ENCODE measurements at regions not wholly inside any gene's neighbourhood (a gene's known extent, or its start where the extent isn't known, plus 50 kb on each side); places are given as distances from the start of the nearest gene placed in this dataset.

GRCh38 chr3:111412656-111413055 is 129.3 kb upstream of the CD96 start:
- DNase-seq (ENCODE audit: extremely low spot score) = no peak
- TF ChIP-seq, protein P1, sequence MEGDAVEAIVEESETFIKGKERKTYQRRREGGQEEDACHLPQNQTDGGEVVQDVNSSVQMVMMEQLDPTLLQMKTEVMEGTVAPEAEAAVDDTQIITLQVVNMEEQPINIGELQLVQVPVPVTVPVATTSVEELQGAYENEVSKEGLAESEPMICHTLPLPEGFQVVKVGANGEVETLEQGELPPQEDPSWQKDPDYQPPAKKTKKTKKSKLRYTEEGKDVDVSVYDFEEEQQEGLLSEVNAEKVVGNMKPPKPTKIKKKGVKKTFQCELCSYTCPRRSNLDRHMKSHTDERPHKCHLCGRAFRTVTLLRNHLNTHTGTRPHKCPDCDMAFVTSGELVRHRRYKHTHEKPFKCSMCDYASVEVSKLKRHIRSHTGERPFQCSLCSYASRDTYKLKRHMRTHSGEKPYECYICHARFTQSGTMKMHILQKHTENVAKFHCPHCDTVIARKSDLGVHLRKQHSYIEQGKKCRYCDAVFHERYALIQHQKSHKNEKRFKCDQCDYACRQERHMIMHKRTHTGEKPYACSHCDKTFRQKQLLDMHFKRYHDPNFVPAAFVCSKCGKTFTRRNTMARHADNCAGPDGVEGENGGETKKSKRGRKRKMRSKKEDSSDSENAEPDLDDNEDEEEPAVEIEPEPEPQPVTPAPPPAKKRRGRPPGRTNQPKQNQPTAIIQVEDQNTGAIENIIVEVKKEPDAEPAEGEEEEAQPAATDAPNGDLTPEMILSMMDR (IDR thresholded peaks at IDR 0.05; ENCODE audit: control extremely low read depth, extremely low read depth, low read depth, missing control alignments) = no peak
- CTCF ChIA-PET = no interaction called here
- POLR2A ChIA-PET = no interaction called here

GRCh38 chr3:111414531-111414930 is 127.5 kb upstream of the CD96 start:
- no peak for DNase-seq (ENCODE audit: extremely low spot score)
- TF ChIP-seq, protein P1 (IDR thresholded peaks at IDR 0.05; ENCODE audit: control extremely low read depth, extremely low read depth, low read depth, missing control alignments) = no peak
- ChIA-PET CTCF (no interaction called here), POLR2A (no interaction called here)

GRCh38 chr3:111415018-111415417 is 127.0 kb upstream of the CD96 start:
- POLR2A ChIA-PET = no interaction called here
- CTCF ChIA-PET = no interaction called here
- TF ChIP-seq, protein P1 (IDR thresholded peaks at IDR 0.05; ENCODE audit: control extremely low read depth, extremely low read depth, low read depth, missing control alignments) = no peak
- no peak for DNase-seq (ENCODE audit: extremely low spot score)

- ChIA-PET POLR2A (no interaction called here), CTCF (interaction anchor here (1.0 to 1.3 kb wide), 2 partner anchors 9 to 43 kb away, joined by 3 read pairs; no protein-coding TSS in a partner anchor)
- TF ChIP-seq, protein P1 (IDR thresholded peaks at IDR 0.05; ENCODE audit: control extremely low read depth, extremely low read depth, low read depth, missing control alignments) = no peak
- DNase-seq (ENCODE audit: extremely low spot score) = no peak
Measured at GRCh38 chr3:111418391-111418790, 123.6 kb upstream of the CD96 start.

DNA sequence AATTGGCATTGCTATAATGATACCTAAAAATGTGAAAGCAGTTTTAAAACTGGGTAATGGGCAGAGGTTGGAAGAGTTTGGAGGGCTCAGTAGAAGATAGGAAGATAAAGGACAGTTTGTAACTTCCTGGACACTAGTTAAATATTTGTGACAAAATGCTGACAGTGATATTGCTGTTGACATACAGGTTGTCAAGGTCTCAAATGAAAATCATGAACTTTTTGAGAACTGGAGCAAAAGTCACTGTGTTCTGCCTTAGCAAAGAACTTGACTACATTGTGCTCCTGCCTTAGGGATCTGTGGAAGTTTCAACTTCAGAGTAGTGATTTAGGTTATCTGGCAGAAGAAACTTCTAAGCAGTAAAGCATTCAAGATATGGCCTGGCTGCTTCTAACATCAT is 113.7 kb upstream of the CD96 start:
- POLR2A ChIA-PET = no interaction called here
- TF ChIP-seq, protein P1 (IDR thresholded peaks at IDR 0.05; ENCODE audit: control extremely low read depth, extremely low read depth, low read depth, missing control alignments) = no peak
- DNase-seq (ENCODE audit: extremely low spot score) = no peak
- CTCF ChIA-PET = interaction anchor here (1.2 kb wide), 1 partner anchor 9 kb away, joined by 3 read pairs; no protein-coding TSS in a partner anchor

GRCh38 chr3:111434941-111435622 is 106.9 kb upstream of the CD96 start:
- CTCF ChIA-PET = interaction anchor here (1.0 kb wide), 1 partner anchor 14 kb away, joined by 3 read pairs; no protein-coding TSS in a partner anchor
- no peak for DNase-seq (ENCODE audit: extremely low spot score)
- POLR2A ChIA-PET = no interaction called here
- TF ChIP-seq, protein P1 (IDR thresholded peaks at IDR 0.05; ENCODE audit: control extremely low read depth, extremely low read depth, low read depth, missing control alignments) = no peak
